GM12878 (cell line): ENCODE measurements at regions not wholly inside any gene's neighbourhood (a gene's known extent, or its start where the extent isn't known, plus 50 kb on each side); places are given as distances from the start of the nearest gene placed in this dataset.

ENCODE experiments used
- ATAC-seq: fragments of 200-7000 bp; cut with Tn5 transposase; 3 replicates; pipeline ENCODE4 v1.9.1; 2020; ENCODE audit warnings: mild to moderate bottlenecking, moderate library complexity
- BruUV-seq: library from RNA; stranded (reverse); fragments of 400-500 nt; replicated peaks from 2 replicates; lab custom pipeline; 2021; lab: Mats Ljungman, UMichigan
- CTCF ChIA-PET: fragments of 300-600 bp; sonication (Branson Sonifier 250); formaldehyde crosslinking; extraction: SDS; loops from one replicate; lab custom pipeline; 2021; ENCODE audit warnings: inconsistent platforms; lab: Yijun Ruan, JAX
- POLR2A ChIA-PET: fragments of 350-600 bp; formaldehyde crosslinking; extraction: SDS; loops from one replicate; lab custom pipeline; 2021; ENCODE audit warnings: inconsistent platforms; lab: Charles Lee
- RAD21 ChIA-PET: fragments of 300-600 bp; sonication (Branson Sonifier 250); formaldehyde crosslinking; loops from one replicate; lab custom pipeline; 2023; ENCODE audit warnings: antibody characterized with exemption; ENCODE audit not compliant: unreplicated experiment; lab: Charles Lee
- SMC1A ChIA-PET: fragments of 300-600 bp; sonication (Branson Sonifier 250); formaldehyde crosslinking; loops from one replicate; lab custom pipeline; 2023; ENCODE audit not compliant: unreplicated experiment, uncharacterized antibody; lab: Charles Lee
- DNase-seq: peaks from one replicate; pipeline ENCODE4 v3.0.0-alpha.2; 2011; ENCODE audit warnings: low read depth, low spot score
- FAIRE-seq: peaks from 3 replicates; lab custom pipeline; 2011; peaks lifted over from hg19 to GRCh38; lab: Jason Lieb, UNC
- H2AFZ ChIP-seq: 2 replicates; pipeline ENCODE4 v1.6.0; 2011; ENCODE audit warnings: low read depth, low read length, control low read depth; ENCODE audit not compliant: control insufficient read depth
- H3K27ac ChIP-seq: 2 replicates; pipeline ENCODE4 v1.5.1; 2011; ENCODE audit warnings: control low read depth; ENCODE audit not compliant: control insufficient read depth, insufficient read depth
- H3K27me3 ChIP-seq, 2 experiments: replicated peaks in 1 of 2; 2 replicates each; pipeline versions ENCODE4 v1.6.0 to v1.6.1; 2011; ENCODE audit warnings: low read length in 1 of 2; ENCODE audit not compliant: control insufficient read depth in 2 of 2, insufficient read depth in 2 of 2
- H3K36me3 ChIP-seq, 2 experiments: 2 replicates each; pipeline ENCODE4 v1.5.1; 2011; ENCODE audit warnings: low read length in 1 of 2; ENCODE audit not compliant: control insufficient read depth in 2 of 2, insufficient read depth in 2 of 2
- H3K4me1 ChIP-seq: 2 replicates; pipeline ENCODE4 v1.6.1; 2011; ENCODE audit warnings: mild to moderate bottlenecking, low read length, moderate library complexity, mixed read lengths; ENCODE audit not compliant: control insufficient read depth, insufficient read depth
- H3K4me2 ChIP-seq: 2 replicates; pipeline ENCODE4 v1.6.0; 2011; ENCODE audit warnings: control low read depth; ENCODE audit not compliant: control insufficient read depth, insufficient read depth
- H3K4me3 ChIP-seq: fragments of 200-600 bp; sonication (generic); 2 replicates; pipeline ENCODE4 v1.5.1; 2016
- H3K79me2 ChIP-seq: 2 replicates; pipeline ENCODE4 v1.6.0; 2011; ENCODE audit warnings: low read length; ENCODE audit not compliant: control insufficient read depth, insufficient read depth
- H3K9ac ChIP-seq: 2 replicates; pipeline ENCODE4 v1.8.0; 2011; ENCODE audit warnings: low read length, control low read depth, mixed read lengths; ENCODE audit not compliant: control insufficient read depth, insufficient read depth
- H3K9me3 ChIP-seq: replicated peaks from 3 replicates; pipeline ENCODE4 v1.5.1; 2011; ENCODE audit warnings: mild to moderate bottlenecking, low read length; ENCODE audit not compliant: control insufficient read depth, insufficient read depth
- H4K20me1 ChIP-seq: 2 replicates; pipeline ENCODE4 v1.6.0; 2011; ENCODE audit not compliant: control insufficient read depth, insufficient read depth
- ATF2 ChIP-seq: IDR thresholded peaks from 2 replicates; pipeline ENCODE4 v1.6.1; 2012; ENCODE audit warnings: low read length, inconsistent platforms
- CREM ChIP-seq: IDR thresholded peaks from 2 replicates; pipeline ENCODE4 v1.6.1; 2014; ENCODE audit warnings: antibody characterized with exemption, low read depth
- ELK1 ChIP-seq: IDR thresholded peaks from 2 replicates; pipeline ENCODE4 v1.6.1; 2012; ENCODE audit warnings: low read depth, low read length, improper control_type of control experiment
- NBN ChIP-seq: fragments of 450-650 bp; IDR thresholded peaks from 2 replicates; pipeline ENCODE4 v1.6.1; 2016
- RBBP5 ChIP-seq: fragments of 200-600 bp; sonication (generic); conservative IDR thresholded peaks from 2 replicates; pipeline ENCODE4 v1.6.1; 2016
- SIN3A ChIP-seq: IDR thresholded peaks from 2 replicates; pipeline ENCODE4 v1.6.1; 2012; ENCODE audit warnings: low read depth, low read length, improper control_type of control experiment
- SKIL ChIP-seq: fragments of 450-650 bp; IDR thresholded peaks from 2 replicates; pipeline ENCODE4 v1.6.1; 2017; ENCODE audit warnings: mild to moderate bottlenecking, low read depth, inconsistent platforms; ENCODE audit not compliant: poor library complexity, severe bottlenecking
- WGBS: methylation state at CpG from one replicate; pipeline ENCODE4 v1.1.6; 2016; ENCODE audit warnings: low lambda C conversion rate; ENCODE audit not compliant: insufficient replicate concordance, insufficient coverage; ENCODE audit errors: missing lambda C conversion rate; 5-methylcytosine and 5-hydroxymethylcytosine counted together
- in situ Hi-C: fragments of 300-500 bp; cut with MboI; formaldehyde crosslinking; loops from 9 replicates; pipeline ENCODE4 v1.14.3; 2018; ENCODE audit warnings: mixed read lengths
- intact Hi-C: fragments of 100-400 bp; cut with micrococcal nuclease; formaldehyde crosslinking; loops from one replicate; pipeline ENCODE4 v1.14.2; 2022; ENCODE audit not compliant: unreplicated experiment

- in situ Hi-C loops (no loop called here), intact Hi-C loops (no loop called here)
- H4K20me1 ChIP-seq, result no peaks in the 10 kb centered on the region
- H3K4me2 ChIP-seq, result no peak overlapping the region
- 35% methylated on average over 12 of the region's 12 CpGs for WGBS
- no TSS peak for BruUV-seq
- no peaks in the 10 kb centered on the region for H3K4me1 ChIP-seq
- ATAC-seq (no peak), FAIRE-seq (no peak), DNase-seq (no peak)
- ChIA-PET POLR2A (no interaction called here), CTCF (no interaction called here), SMC1A (no interaction called here), RAD21 (no interaction called here)
- H3K9me3 ChIP-seq, result no peaks in the 10 kb centered on the region; the same call in 1 of the 3 replicates
- TF ChIP-seq ELK1 (no peak), CREM (no peak), RBBP5 (no peak), SIN3A (no peak), NBN (no peak), SKIL (no peak), ATF2 (no peak)
- no peak overlapping the region for H3K27ac ChIP-seq
- H3K36me3 ChIP-seq, result no peaks in the 10 kb centered on the region
- no peaks in the 10 kb centered on the region for H3K79me2 ChIP-seq
- no peak overlapping the region for H3K4me3 ChIP-seq
- no peak overlapping the region for H2AFZ ChIP-seq
- no peak overlapping the region for H3K9ac ChIP-seq
- H3K27me3 ChIP-seq, result no peaks in the 10 kb centered on the region
These were observed 341.7 kb downstream of the CDH26 start for GRCh38 chr20:60299951-60300350.
